GM23338 (cell line): ENCODE measurements at regions not wholly inside any gene's neighbourhood (a gene's known extent, or its start where the extent isn't known, plus 50 kb on each side); places are given as distances from the start of the nearest gene placed in this dataset.

Experiments used
- ATAC-seq: fragments of 200-7000 bp; cut with Tn5 transposase; 3 replicates; pipeline ENCODE4 v1.9.1; 2020
- DNase-seq: peaks from one replicate; pipeline ENCODE4 v3.0.0-alpha.2; 2015; ENCODE audit warnings: low spot score
- H2AFZ ChIP-seq: fragments of 200-600 bp; sonication (generic); 2 replicates; pipeline ENCODE4 v1.8.0; 2016; ENCODE audit warnings: antibody characterized with exemption, mild to moderate bottlenecking, moderate library complexity
- H3F3A ChIP-seq: fragments of 200-600 bp; sonication (generic); replicated peaks from 2 replicates; pipeline ENCODE4 v1.8.0; 2017; ENCODE audit warnings: antibody characterized with exemption, mixed run types, low read depth
- H3K27ac ChIP-seq: fragments of 200-600 bp; sonication (generic); 2 replicates; pipeline ENCODE4 v1.6.1; 2016; ENCODE audit warnings: low read depth
- H3K27me3 ChIP-seq: fragments of 200-600 bp; sonication (generic); 2 replicates; pipeline ENCODE4 v1.8.0; 2016; ENCODE audit warnings: mild to moderate bottlenecking, mixed run types, moderate library complexity; ENCODE audit not compliant: insufficient read depth
- H3K36me3 ChIP-seq: fragments of 200-600 bp; sonication (generic); 2 replicates; pipeline ENCODE4 v1.8.0; 2016; ENCODE audit warnings: mild to moderate bottlenecking; ENCODE audit not compliant: insufficient read depth
- H3K4me1 ChIP-seq: fragments of 200-600 bp; sonication (generic); 2 replicates; pipeline ENCODE4 v1.8.0; 2016; ENCODE audit warnings: mild to moderate bottlenecking, moderate library complexity; ENCODE audit not compliant: insufficient read depth
- H3K4me2 ChIP-seq: fragments of 200-600 bp; sonication (generic); 2 replicates; pipeline ENCODE4 v1.7.1; 2017; ENCODE audit warnings: mixed run types
- H3K4me3 ChIP-seq: fragments of 200-600 bp; sonication (generic); 2 replicates; pipeline ENCODE4 v1.6.1; 2016; ENCODE audit warnings: mixed run types
- H3K79me2 ChIP-seq: fragments of 200-600 bp; sonication (generic); replicated peaks from 2 replicates; pipeline ENCODE4 v1.8.0; 2017; ENCODE audit warnings: mild to moderate bottlenecking; ENCODE audit not compliant: insufficient read depth
- H3K9me2 ChIP-seq: fragments of 200-600 bp; sonication (generic); 2 replicates; pipeline ENCODE4 v1.8.0; 2017; ENCODE audit not compliant: insufficient read depth
- H4K20me1 ChIP-seq: fragments of 200-600 bp; sonication (generic); replicated peaks from 2 replicates; pipeline ENCODE4 v1.8.0; 2017; ENCODE audit warnings: mild to moderate bottlenecking; ENCODE audit not compliant: insufficient read depth
- H3K27ac Mint-ChIP-seq: 2 replicates; pipeline ENCODE4 v1.8.0; 2020; ENCODE audit warnings: inconsistent platforms, mild to moderate bottlenecking, moderate library complexity, mixed read lengths
- H3K27me3 Mint-ChIP-seq: 3 replicates; pipeline ENCODE4 v1.8.0; 2022; ENCODE audit warnings: low read depth, mild to moderate bottlenecking, moderate library complexity, mixed read lengths, inconsistent platforms; ENCODE audit not compliant: insufficient read depth, poor library complexity
- H3K36me3 Mint-ChIP-seq: 3 replicates; pipeline ENCODE4 v1.8.0; 2021; ENCODE audit warnings: low read depth, mild to moderate bottlenecking, inconsistent platforms, moderate library complexity, mixed read lengths
- H3K4me1 Mint-ChIP-seq: 3 replicates; pipeline ENCODE4 v1.8.0; 2020; ENCODE audit warnings: mild to moderate bottlenecking, inconsistent platforms, mixed read lengths
- H3K4me3 Mint-ChIP-seq: 3 replicates; pipeline ENCODE4 v1.8.0; 2021; ENCODE audit warnings: moderate library complexity, mild to moderate bottlenecking, inconsistent platforms, mixed read lengths
- H3K9me3 Mint-ChIP-seq: 3 replicates; pipeline ENCODE4 v1.8.0; 2020; ENCODE audit warnings: moderate library complexity, mild to moderate bottlenecking, inconsistent platforms, mixed read lengths
- CREB1 ChIP-seq: fragments of 250-450 bp; sonication (Bioruptor Pico); IDR thresholded peaks from 2 replicates; pipeline ENCODE4 v1.5.0; 2020; ENCODE audit warnings: low read depth, mild to moderate bottlenecking, moderate library complexity
- CTCF ChIP-seq, 2 experiments: fragments of 200-600 bp in 1 of 2; sonication (generic) in 1 of 2; conservative IDR thresholded peaks; 2 replicates each; pipeline versions ENCODE4 v1.5.1 to v1.6.1; 2016 to 2017; ENCODE audit warnings: antibody characterized with exemption in 2 of 2, low read depth in 2 of 2, mild to moderate bottlenecking in 2 of 2, moderate library complexity in 1 of 2
- EZH2 ChIP-seq: fragments of 200-600 bp; sonication (generic); IDR thresholded peaks from one replicate; pipeline ENCODE4 v1.8.0; 2017; ENCODE audit warnings: antibody characterized with exemption, mild to moderate bottlenecking, low read depth; ENCODE audit not compliant: unreplicated experiment
- EZH2phosphoT487 ChIP-seq: fragments of 200-600 bp; sonication (generic); IDR thresholded peaks from one replicate; pipeline ENCODE4 v1.8.1; 2018; ENCODE audit warnings: antibody characterized with exemption; ENCODE audit not compliant: unreplicated experiment
- JUNB ChIP-seq: IDR thresholded peaks from one replicate; pipeline ENCODE4 v1.6.1; 2016; ENCODE audit warnings: antibody characterized with exemption; ENCODE audit not compliant: unreplicated experiment
- NANOG ChIP-seq: IDR thresholded peaks from 2 replicates; pipeline ENCODE4 v1.6.1; 2016; ENCODE audit warnings: antibody characterized with exemption, borderline replicate concordance
- POLR2AphosphoS5 ChIP-seq: IDR thresholded peaks from 2 replicates; pipeline ENCODE4 v1.6.1; 2016; ENCODE audit warnings: antibody characterized with exemption, low read depth
- REST ChIP-seq: IDR thresholded peaks from one replicate; pipeline ENCODE4 v1.6.1; 2018; ENCODE audit warnings: antibody characterized with exemption; ENCODE audit not compliant: unreplicated experiment
- STAT1 ChIP-seq: IDR thresholded peaks from one replicate; pipeline ENCODE4 v1.6.1; 2016; ENCODE audit warnings: antibody characterized with exemption; ENCODE audit not compliant: unreplicated experiment
- ZNF114 ChIP-seq: fragments of 250-450 bp; sonication (Bioruptor Pico); IDR thresholded peaks from 2 replicates; pipeline ENCODE4 v1.5.0; 2020; ENCODE audit warnings: mild to moderate bottlenecking, moderate library complexity
- ZNF331 ChIP-seq: fragments of 250-450 bp; sonication (Bioruptor Pico); IDR thresholded peaks from 2 replicates; pipeline ENCODE4 v1.5.0; 2020; ENCODE audit warnings: low read depth, mild to moderate bottlenecking, moderate library complexity
- ZNF462 ChIP-seq: fragments of 250-450 bp; sonication (Bioruptor Pico); IDR thresholded peaks from 2 replicates; pipeline ENCODE4 v1.5.0; 2020; ENCODE audit warnings: mild to moderate bottlenecking, moderate library complexity
- TF ChIP-seq, protein P1 (sequence below): IDR thresholded peaks from 2 replicates; pipeline ENCODE4 v1.6.1; 2016; ENCODE audit warnings: antibody characterized with exemption

GRCh38 chr2:241970716-241971115 lies 101.2 kb downstream of the RTP5 start (continued):
- TF ChIP-seq STAT1, result no peak
- no peak for TF ChIP-seq EZH2phosphoT487
- TF ChIP-seq NANOG, result no peak

- Histone ChIP-seq H3K9me2 (no peaks in the 10 kb centered on the region; the same call in 1 of the 2 replicates), H3F3A (no peaks in the 10 kb centered on the region), H3K27me3 (no peaks in the 10 kb centered on the region), H4K20me1 (no peaks in the 10 kb centered on the region), H3K27ac (no peak overlapping the region), H3K4me3 (no peak overlapping the region), H2AFZ (no peak overlapping the region), H3K79me2 (no peaks in the 10 kb centered on the region), H3K4me1 (no peaks in the 10 kb centered on the region), H3K36me3 (no peaks in the 10 kb centered on the region), H3K4me2 (no peak overlapping the region)
- no peak overlapping the region for H3K4me3 Mint-ChIP-seq
- ATAC-seq, result no peak
- H3K9me3 Mint-ChIP-seq, result no peaks in the 10 kb centered on the region
- H3K4me1 Mint-ChIP-seq, result no peaks in the 10 kb centered on the region
- no peak overlapping the region for H3K27ac Mint-ChIP-seq
- peaks cover 2% of the 10 kb centered on the region for H3K27me3 Mint-ChIP-seq
- peaks cover 7% of the 10 kb centered on the region for H3K36me3 Mint-ChIP-seq
- no peak for DNase-seq
- TF ChIP-seq, protein P1, sequence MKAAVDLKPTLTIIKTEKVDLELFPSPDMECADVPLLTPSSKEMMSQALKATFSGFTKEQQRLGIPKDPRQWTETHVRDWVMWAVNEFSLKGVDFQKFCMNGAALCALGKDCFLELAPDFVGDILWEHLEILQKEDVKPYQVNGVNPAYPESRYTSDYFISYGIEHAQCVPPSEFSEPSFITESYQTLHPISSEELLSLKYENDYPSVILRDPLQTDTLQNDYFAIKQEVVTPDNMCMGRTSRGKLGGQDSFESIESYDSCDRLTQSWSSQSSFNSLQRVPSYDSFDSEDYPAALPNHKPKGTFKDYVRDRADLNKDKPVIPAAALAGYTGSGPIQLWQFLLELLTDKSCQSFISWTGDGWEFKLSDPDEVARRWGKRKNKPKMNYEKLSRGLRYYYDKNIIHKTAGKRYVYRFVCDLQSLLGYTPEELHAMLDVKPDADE, result no peak
- TF ChIP-seq EZH2phosphoT487, result no peak
- no peak for TF ChIP-seq STAT1
- no peak for TF ChIP-seq CTCF (conservative IDR thresholded peaks at IDR 0.05; ENCODE audit: low read depth in 2 of 2)
- no peak for TF ChIP-seq CREB1 (CRISPR knock-in tag)
- no peak for TF ChIP-seq ZNF462 (CRISPR knock-in tag)
- TF ChIP-seq POLR2AphosphoS5, result no peak
- no peak for TF ChIP-seq REST
- no peak for TF ChIP-seq ZNF331 (CRISPR knock-in tag)
- TF ChIP-seq JUNB, result no peak
- TF ChIP-seq EZH2, result no peak
- no peak for TF ChIP-seq NANOG
- TF ChIP-seq ZNF114, result no peak
These were observed 104.6 kb downstream of the RTP5 start for GRCh38 chr2:241974096-241974495.
